MCF 10A (cell line): ENCODE measurements at regions not wholly inside any gene's neighbourhood (a gene's known extent, or its start where the extent isn't known, plus 50 kb on each side); places are given as distances from the start of the nearest gene placed in this dataset.

Experiments used
- BruUV-seq: library from RNA; stranded (reverse); fragments of 400-500 nt; replicated peaks from 2 replicates; lab custom pipeline; 2021; lab: Mats Ljungman, UMichigan
- CTCF ChIA-PET: fragments of 300-600 bp; sonication (Branson Sonifier 250); formaldehyde crosslinking; extraction: SDS; loops from one replicate; lab custom pipeline; 2021; ENCODE audit warnings: antibody characterized with exemption, inconsistent platforms; lab: Yijun Ruan, JAX
- POLR2A ChIA-PET: fragments of 300-600, 350-650 bp; sonication (Branson Sonifier 250); formaldehyde crosslinking; extraction: SDS; loops from one replicate; lab custom pipeline; 2020; ENCODE audit warnings: antibody characterized with exemption, inconsistent platforms; lab: Yijun Ruan, JAX
- DNase-seq: peaks from one replicate; pipeline ENCODE4 v3.0.0-alpha.2; 2018; ENCODE audit not compliant: unreplicated experiment
- H3K27ac Mint-ChIP-seq: one replicate; pipeline ENCODE4 v1.8.0; 2022; ENCODE audit warnings: mild to moderate bottlenecking, low read depth, mixed read lengths; ENCODE audit not compliant: unreplicated experiment
- H3K27me3 Mint-ChIP-seq: one replicate; pipeline ENCODE4 v1.8.0; 2022; ENCODE audit warnings: mixed read lengths; ENCODE audit not compliant: insufficient read depth, unreplicated experiment
- H3K36me3 Mint-ChIP-seq: one replicate; pipeline ENCODE4 v1.8.0; 2022; ENCODE audit warnings: mild to moderate bottlenecking, moderate library complexity, mixed read lengths; ENCODE audit not compliant: insufficient read depth, unreplicated experiment
- H3K4me1 Mint-ChIP-seq: one replicate; pipeline ENCODE4 v1.8.0; 2022; ENCODE audit warnings: mixed read lengths; ENCODE audit not compliant: insufficient read depth, unreplicated experiment
- H3K4me3 Mint-ChIP-seq: one replicate; pipeline ENCODE4 v1.8.0; 2022; ENCODE audit warnings: mild to moderate bottlenecking, moderate library complexity, mixed read lengths; ENCODE audit not compliant: unreplicated experiment
- H3K9me3 Mint-ChIP-seq: one replicate; pipeline ENCODE4 v1.8.0; 2022; ENCODE audit warnings: mixed read lengths; ENCODE audit not compliant: unreplicated experiment
- intact Hi-C: fragments of 100-400 bp; cut with micrococcal nuclease; formaldehyde crosslinking; loops from 2 replicates; pipeline ENCODE4 v1.14.1; 2022
- TF ChIP-seq, protein P1 (sequence below): fragments of 200-600 bp; IDR thresholded peaks from one replicate; pipeline ENCODE4 v1.8.0; 2022; ENCODE audit warnings: antibody characterized with exemption, mild to moderate bottlenecking; ENCODE audit not compliant: unreplicated experiment

DNA sequence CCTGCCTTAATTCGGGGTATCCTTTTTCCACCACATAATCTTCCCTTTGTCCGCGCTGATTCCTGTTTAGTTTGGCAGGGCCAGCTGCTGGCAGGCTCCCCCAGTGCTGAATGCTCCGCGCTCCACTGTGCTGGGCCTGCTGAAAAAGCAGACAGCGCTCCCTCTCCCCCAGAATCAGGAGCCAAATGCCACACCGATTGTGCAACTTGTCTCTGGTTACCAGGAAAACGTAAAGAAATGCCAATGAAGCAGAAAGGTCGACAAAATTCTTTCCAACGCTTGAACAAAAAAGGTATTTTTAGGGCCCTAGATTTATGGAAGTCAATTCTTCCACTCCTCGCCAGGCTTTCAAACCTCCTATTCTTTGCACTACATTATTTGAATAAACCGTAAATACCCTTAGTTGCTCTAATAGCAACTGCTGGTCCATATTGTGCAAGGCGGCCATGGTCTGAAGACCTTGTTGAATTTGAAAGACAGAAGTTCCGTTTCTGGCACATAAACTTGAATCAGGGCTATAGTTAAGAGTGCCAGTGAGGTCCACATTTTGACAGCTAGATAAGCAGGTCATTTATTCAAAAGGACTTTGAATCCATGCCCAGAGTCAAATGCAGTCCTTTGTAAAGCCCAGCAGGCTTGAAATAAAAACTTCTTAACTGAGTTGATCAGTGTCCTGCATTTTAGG lies 206.7 kb upstream of the RFC3 start:
- Mint-ChIP-seq H3K9me3 (no peaks in the 10 kb centered on the region), H3K27me3 (no peaks in the 10 kb centered on the region), H3K4me3 (no peak overlapping the region), H3K36me3 (no peaks in the 10 kb centered on the region), H3K4me1 (no peaks in the 10 kb centered on the region), H3K27ac (no peak overlapping the region)
- TF ChIP-seq, protein P1, sequence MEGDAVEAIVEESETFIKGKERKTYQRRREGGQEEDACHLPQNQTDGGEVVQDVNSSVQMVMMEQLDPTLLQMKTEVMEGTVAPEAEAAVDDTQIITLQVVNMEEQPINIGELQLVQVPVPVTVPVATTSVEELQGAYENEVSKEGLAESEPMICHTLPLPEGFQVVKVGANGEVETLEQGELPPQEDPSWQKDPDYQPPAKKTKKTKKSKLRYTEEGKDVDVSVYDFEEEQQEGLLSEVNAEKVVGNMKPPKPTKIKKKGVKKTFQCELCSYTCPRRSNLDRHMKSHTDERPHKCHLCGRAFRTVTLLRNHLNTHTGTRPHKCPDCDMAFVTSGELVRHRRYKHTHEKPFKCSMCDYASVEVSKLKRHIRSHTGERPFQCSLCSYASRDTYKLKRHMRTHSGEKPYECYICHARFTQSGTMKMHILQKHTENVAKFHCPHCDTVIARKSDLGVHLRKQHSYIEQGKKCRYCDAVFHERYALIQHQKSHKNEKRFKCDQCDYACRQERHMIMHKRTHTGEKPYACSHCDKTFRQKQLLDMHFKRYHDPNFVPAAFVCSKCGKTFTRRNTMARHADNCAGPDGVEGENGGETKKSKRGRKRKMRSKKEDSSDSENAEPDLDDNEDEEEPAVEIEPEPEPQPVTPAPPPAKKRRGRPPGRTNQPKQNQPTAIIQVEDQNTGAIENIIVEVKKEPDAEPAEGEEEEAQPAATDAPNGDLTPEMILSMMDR, result no peak
- ChIA-PET POLR2A (no interaction called here), CTCF (interaction anchor here (0.6 kb wide), 1 partner anchor 945 kb away, joined by 3 read pairs; no protein-coding TSS in a partner anchor)
- no peak for DNase-seq
- intact Hi-C loops, result no loop called here
- no TSS peak for BruUV-seq

DNA sequence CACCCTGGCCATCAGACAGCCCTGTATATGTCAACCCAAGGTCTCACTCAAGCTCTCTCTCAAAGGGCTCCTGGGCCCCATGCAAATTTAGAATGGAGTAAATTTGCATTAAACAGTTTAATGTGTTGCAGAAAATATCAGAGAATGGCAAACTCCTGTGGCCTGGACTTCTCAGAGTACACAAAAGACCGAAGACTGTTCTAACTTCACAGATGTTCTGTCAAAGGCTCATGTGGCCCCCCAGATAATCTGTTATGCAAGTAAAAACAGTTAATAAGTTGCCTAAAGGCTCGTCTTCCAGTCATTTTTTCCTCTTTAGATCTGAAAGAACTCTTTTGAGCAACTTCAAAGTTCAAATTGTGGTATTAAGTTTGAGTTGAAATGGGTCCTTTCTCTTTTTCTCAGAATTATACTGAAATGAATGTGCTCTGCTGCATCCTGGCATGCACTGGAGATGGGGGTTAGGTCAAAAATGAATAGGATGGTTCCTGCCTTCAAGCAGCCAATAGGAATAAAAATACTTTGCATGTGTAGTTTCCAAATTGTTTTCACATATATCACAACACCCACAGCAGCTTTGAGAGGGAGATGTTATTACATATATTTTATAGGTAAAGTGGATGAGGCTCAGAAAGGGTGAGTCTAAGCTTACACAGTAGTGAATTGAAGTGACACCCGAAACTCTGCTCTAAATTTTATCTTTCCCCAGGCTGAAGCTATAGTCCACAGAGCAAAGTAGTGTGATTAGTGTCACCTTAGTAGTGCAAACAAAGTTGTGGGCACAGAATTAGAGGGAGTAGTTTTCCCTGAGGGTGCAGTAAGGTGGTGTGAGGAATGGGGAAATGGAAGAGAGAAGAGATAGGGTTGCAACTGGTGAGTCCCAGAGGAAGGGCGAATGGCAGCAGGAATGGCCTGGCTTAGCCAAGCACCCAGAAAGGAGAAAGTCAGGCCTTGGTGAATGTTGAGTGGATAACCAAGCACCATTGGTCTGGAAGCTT lies 205.0 kb upstream of the RFC3 start:
- POLR2A ChIA-PET, result no interaction called here
- no peaks in the 10 kb centered on the region for H3K36me3 Mint-ChIP-seq
- CTCF ChIA-PET, result interaction anchor here (0.6 to 0.9 kb wide), 3 partner anchors 17 to 454 kb away, joined by 3 to 4 read pairs (median 3); no protein-coding TSS in a partner anchor
- no peak overlapping the region for H3K27ac Mint-ChIP-seq
- intact Hi-C loops, result no loop called here
- no peaks in the 10 kb centered on the region for H3K4me1 Mint-ChIP-seq
- TF ChIP-seq, protein P1, result no peak
- no peak for DNase-seq
- no peaks in the 10 kb centered on the region for H3K27me3 Mint-ChIP-seq
- H3K9me3 Mint-ChIP-seq, result no peaks in the 10 kb centered on the region
- no peak overlapping the region for H3K4me3 Mint-ChIP-seq
- BruUV-seq, result no TSS peak

DNA sequence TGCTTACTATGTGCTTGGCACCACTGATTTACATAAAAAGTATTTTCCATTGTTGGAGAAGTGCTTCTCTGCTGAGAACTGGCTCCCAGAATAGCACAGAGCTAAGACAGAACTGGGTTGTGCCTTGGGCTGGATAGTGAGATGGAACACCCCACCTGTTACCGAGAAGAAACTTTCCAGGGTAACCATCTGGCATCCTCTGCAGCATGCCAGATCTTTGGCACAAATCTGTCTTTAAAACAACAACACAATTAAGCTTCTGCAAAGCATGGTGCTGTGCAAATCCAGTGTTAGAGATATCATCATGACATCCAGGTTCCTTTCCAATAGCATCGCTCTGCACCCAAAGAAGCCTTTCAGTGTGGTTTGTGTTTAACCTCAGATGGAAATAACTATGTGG lies 202.5 kb upstream of the RFC3 start:
- CTCF ChIA-PET, result no interaction called here
- intact Hi-C loops, result no loop called here
- Mint-ChIP-seq H3K27me3 (no peaks in the 10 kb centered on the region), H3K36me3 (no peaks in the 10 kb centered on the region), H3K4me1 (no peaks in the 10 kb centered on the region), H3K27ac (no peak overlapping the region), H3K9me3 (no peaks in the 10 kb centered on the region), H3K4me3 (no peak overlapping the region)
- POLR2A ChIA-PET, result no interaction called here
- BruUV-seq, result no TSS peak
- TF ChIP-seq, protein P1, result no peak
- no peak for DNase-seq

DNA sequence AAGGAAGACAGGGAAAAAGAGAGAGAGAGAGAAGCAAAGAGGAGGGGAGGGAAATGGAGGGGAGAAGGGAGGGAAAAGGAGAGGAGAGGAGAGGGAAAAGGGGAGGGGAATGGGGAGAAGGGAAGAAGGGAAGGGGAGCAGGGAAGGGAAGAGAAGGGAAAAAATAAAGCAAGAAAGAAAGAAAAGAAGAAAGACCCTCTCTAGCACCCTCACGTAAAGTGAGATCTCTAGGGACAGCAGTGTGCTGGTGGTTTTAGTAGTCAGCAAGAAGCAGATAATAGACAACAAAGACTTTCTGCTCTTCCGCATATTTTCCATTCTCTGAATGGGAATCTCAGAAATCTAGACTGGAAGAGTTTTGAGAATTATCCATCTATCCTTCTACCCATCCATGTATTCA lies 201.8 kb upstream of the RFC3 start:
- no peaks in the 10 kb centered on the region for H3K4me1 Mint-ChIP-seq
- POLR2A ChIA-PET, result no interaction called here
- no TSS peak for BruUV-seq

More for the DNA sequence above, 201.8 kb upstream of the RFC3 start:
- H3K27me3 Mint-ChIP-seq, result no peaks in the 10 kb centered on the region
- no peaks in the 10 kb centered on the region for H3K9me3 Mint-ChIP-seq
- TF ChIP-seq, protein P1, result no peak
- CTCF ChIA-PET, result no interaction called here
- no peak overlapping the region for H3K27ac Mint-ChIP-seq
- H3K36me3 Mint-ChIP-seq, result no peaks in the 10 kb centered on the region
- intact Hi-C loops, result no loop called here
- no peak overlapping the region for H3K4me3 Mint-ChIP-seq
- no peak for DNase-seq
